Mesenchymal stem cell (in vitro differentiated cells and primary cell): ENCODE measurements at regions not wholly inside any gene's neighbourhood (a gene's known extent, or its start where the extent isn't known, plus 50 kb on each side); places are given as distances from the start of the nearest gene placed in this dataset.
A peak's percentile ranks its signal among the peaks of the same experiment; 100 is the strongest.

Experiments
- DNase-seq: peaks from one replicate; pipeline ENCODE4 v3.0.0-alpha.2; 2013
- H2AFZ ChIP-seq: one replicate; pipeline ENCODE4 v1.6.1; 2013; ENCODE audit warnings: low read depth, mild to moderate bottlenecking, control low read depth, inconsistent platforms, low read length, moderate library complexity
- H2AK5ac ChIP-seq: 2 replicates; pipeline ENCODE4 v1.6.1; 2013; ENCODE audit warnings: low read length, moderate library complexity, mild to moderate bottlenecking, inconsistent platforms; ENCODE audit not compliant: severe bottlenecking
- H2BK120ac ChIP-seq: one replicate; pipeline ENCODE4 v1.6.1; 2013; ENCODE audit warnings: low read depth, mild to moderate bottlenecking, inconsistent platforms, low read length, moderate library complexity
- H2BK12ac ChIP-seq, 2 experiments: one replicate each; pipeline ENCODE4 v1.6.1; 2013; ENCODE audit warnings: inconsistent platforms in 2 of 2, low read length in 2 of 2, mild to moderate bottlenecking in 2 of 2, moderate library complexity in 2 of 2, control low read depth in 1 of 2
- H2BK15ac ChIP-seq: one replicate; pipeline ENCODE4 v1.6.1; 2013; ENCODE audit warnings: mild to moderate bottlenecking, low read depth, inconsistent platforms; ENCODE audit not compliant: poor library complexity, severe bottlenecking
- H2BK5ac ChIP-seq: 2 replicates; pipeline ENCODE4 v1.6.1; 2013; ENCODE audit warnings: low read depth, mild to moderate bottlenecking, low read length, control low read depth, inconsistent platforms; ENCODE audit not compliant: poor library complexity, severe bottlenecking
- H3K14ac ChIP-seq, 2 experiments: one replicate each; pipeline ENCODE4 v1.6.1; 2013; ENCODE audit warnings: inconsistent platforms in 2 of 2, low read length in 2 of 2, control low read depth in 1 of 2, mild to moderate bottlenecking in 1 of 2, moderate library complexity in 1 of 2
- H3K18ac ChIP-seq, 2 experiments: one replicate each; pipeline ENCODE4 v1.6.1; 2013; ENCODE audit warnings: inconsistent platforms in 2 of 2, low read length in 2 of 2, control low read depth in 1 of 2, low read depth in 1 of 2, mild to moderate bottlenecking in 1 of 2
- H3K23ac ChIP-seq, 2 experiments: one replicate each; pipeline ENCODE4 v1.6.1; 2013; ENCODE audit warnings: inconsistent platforms in 2 of 2, low read length in 2 of 2, mild to moderate bottlenecking in 2 of 2, moderate library complexity in 2 of 2, control low read depth in 1 of 2
- H3K27ac ChIP-seq: 2 replicates; pipeline ENCODE4 v1.5.1; 2013; ENCODE audit warnings: mild to moderate bottlenecking, moderate library complexity, low read length, control low read depth, inconsistent platforms; ENCODE audit not compliant: poor library complexity, severe bottlenecking
- H3K27me3 ChIP-seq, 2 experiments: 2 replicates each; pipeline versions ENCODE4 v1.6.1 to v1.7.0; 2013; ENCODE audit warnings: low read length in 2 of 2, mild to moderate bottlenecking in 2 of 2, moderate library complexity in 2 of 2, control low read depth in 1 of 2, inconsistent platforms in 1 of 2; ENCODE audit not compliant: control insufficient read depth in 1 of 2, insufficient read depth in 1 of 2
- H3K36me3 ChIP-seq, 2 experiments: 2 replicates each; pipeline versions ENCODE4 v1.6.1 to v1.7.0; 2013; ENCODE audit warnings: low read length in 2 of 2, control low read depth in 1 of 2, inconsistent platforms in 1 of 2, low read depth in 1 of 2, mild to moderate bottlenecking in 1 of 2; ENCODE audit not compliant: insufficient read depth in 2 of 2, control insufficient read depth in 1 of 2
- H3K4ac ChIP-seq, 2 experiments: one replicate each; pipeline ENCODE4 v1.6.1; 2013; ENCODE audit warnings: inconsistent platforms in 2 of 2, low read length in 2 of 2, mild to moderate bottlenecking in 2 of 2, moderate library complexity in 2 of 2, control low read depth in 1 of 2, low read depth in 1 of 2
- H3K4me1 ChIP-seq: 2 replicates; pipeline ENCODE4 v1.6.1; 2013; ENCODE audit warnings: low read depth, low read length, control low read depth; ENCODE audit not compliant: control insufficient read depth, insufficient read depth
- H3K4me2 ChIP-seq: 2 replicates; pipeline ENCODE4 v1.6.1; 2013; ENCODE audit warnings: low read length, mild to moderate bottlenecking, inconsistent platforms; ENCODE audit not compliant: poor library complexity, severe bottlenecking
- H3K4me3 ChIP-seq, 2 experiments: 2 replicates each; pipeline versions ENCODE4 v1.5.1 to v1.7.0; 2013; ENCODE audit warnings: low read length in 2 of 2, mild to moderate bottlenecking in 2 of 2, control low read depth in 1 of 2, low read depth in 1 of 2; ENCODE audit not compliant: insufficient read depth in 1 of 2
- H3K79me1 ChIP-seq: replicated peaks from 2 replicates; pipeline ENCODE4 v1.6.1; 2013; ENCODE audit warnings: mild to moderate bottlenecking, control low read depth, low read length, inconsistent platforms; ENCODE audit not compliant: poor library complexity, severe bottlenecking
- H3K9ac ChIP-seq: 2 replicates; pipeline ENCODE4 v1.7.0; 2013; ENCODE audit warnings: mild to moderate bottlenecking, low read length, moderate library complexity
- H3K9me3 ChIP-seq: 2 replicates; pipeline ENCODE4 v1.7.0; 2013; ENCODE audit warnings: mild to moderate bottlenecking, low read length; ENCODE audit not compliant: control insufficient read depth
- H4K8ac ChIP-seq: one replicate; pipeline ENCODE4 v1.6.1; 2013; ENCODE audit warnings: inconsistent platforms, mild to moderate bottlenecking, low read length, moderate library complexity
- H4K91ac ChIP-seq: one replicate; pipeline ENCODE4 v1.6.1; 2013; ENCODE audit warnings: mild to moderate bottlenecking, low read length, inconsistent platforms
- WGBS: methylation state at CpG from one replicate; pipeline ENCODE4 v1.1.7; 2013; ENCODE audit warnings: mixed read lengths; 5-methylcytosine and 5-hydroxymethylcytosine counted together

- DNase-seq: no peak
- peaks cover 44% of the 10 kb centered on the region for H3K4me1 ChIP-seq
- H3K27ac ChIP-seq: no peak overlapping the region
- H3K9me3 ChIP-seq: no peaks in the 10 kb centered on the region
- no peak overlapping the region for H2BK12ac ChIP-seq
- H2BK15ac ChIP-seq: no peak overlapping the region
- no peak overlapping the region for H3K18ac ChIP-seq
- no peak overlapping the region for H2BK5ac ChIP-seq
- H3K36me3 ChIP-seq: peaks cover 0 to 5% of the 10 kb centered on the region in 2 experiments
- H3K4me2 ChIP-seq: no peak overlapping the region
- H3K23ac ChIP-seq: no peak overlapping the region
- H3K79me1 ChIP-seq: peaks cover 45% of the 10 kb centered on the region
- no peak overlapping the region for H3K4me3 ChIP-seq
- H3K9ac ChIP-seq: no peak overlapping the region
- no peak overlapping the region for H2BK120ac ChIP-seq
- no peak overlapping the region for H4K91ac ChIP-seq
- no peak overlapping the region for H3K4ac ChIP-seq
- no peak overlapping the region for H3K14ac ChIP-seq
- no peaks in the 10 kb centered on the region for H3K27me3 ChIP-seq
- H2AFZ ChIP-seq: no peak overlapping the region
- H4K8ac ChIP-seq: no peak overlapping the region
- peak overlapping the region; percentile 8 for H2AK5ac ChIP-seq
- WGBS: 57% methylated on average over 2 of the region's 2 CpGs
Observed at GRCh38 chr14:100421756-100422470, 98.8 kb downstream of the SLC25A47 start.

DNA sequence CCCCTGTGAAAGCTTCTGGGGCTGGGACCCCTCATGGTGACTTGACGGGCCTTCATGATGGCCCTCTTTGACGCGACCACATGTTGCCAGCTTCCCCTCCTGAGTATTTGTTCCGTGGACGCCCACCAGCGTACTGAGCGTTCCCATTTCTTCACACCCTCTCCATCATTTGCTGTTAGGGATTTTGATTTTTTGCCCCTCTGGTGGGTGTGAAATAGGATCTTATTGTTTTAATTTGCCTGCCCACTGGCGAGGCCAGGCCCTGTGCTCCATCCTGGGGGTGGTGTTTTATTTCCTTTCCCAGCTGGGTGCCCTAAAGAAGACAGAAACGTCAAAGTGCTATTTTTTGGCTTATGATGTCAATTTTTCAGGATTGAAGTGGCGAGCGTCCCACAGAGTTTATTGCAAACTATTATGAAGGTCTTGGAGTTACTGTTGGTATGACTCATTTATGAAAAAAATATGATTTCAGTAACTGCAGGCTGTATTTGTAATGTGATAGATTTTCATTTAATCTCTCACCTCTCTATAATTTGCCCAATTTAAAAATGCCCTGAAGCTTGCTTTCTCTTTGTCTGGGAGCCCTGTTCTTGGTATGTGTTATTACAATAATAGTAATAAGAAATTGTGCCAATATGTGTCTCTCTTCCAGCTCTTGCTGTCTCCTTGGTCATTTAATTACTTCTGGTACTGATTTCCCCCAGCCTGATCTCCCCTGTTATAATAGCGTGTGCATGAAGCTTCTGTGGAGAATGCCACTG is 99.6 kb downstream of the SLC25A47 start:
- H3K9ac ChIP-seq: no peak overlapping the region
- peaks cover 0 to 5% of the 10 kb centered on the region in 2 experiments for H3K36me3 ChIP-seq
- no peak overlapping the region for H2BK120ac ChIP-seq
- H2AK5ac ChIP-seq: peak overlapping the region; percentile 77
- H3K14ac ChIP-seq: peak overlapping the region in 1 of 2 experiments; percentile 5
- no peak overlapping the region for H3K4me2 ChIP-seq
- no peak overlapping the region for H2AFZ ChIP-seq
- H4K8ac ChIP-seq: no peak overlapping the region
- peaks cover 50% of the 10 kb centered on the region for H3K79me1 ChIP-seq
- H3K4me3 ChIP-seq: no peak overlapping the region
- peak overlapping the region in 1 of 2 experiments; percentile 57 for H3K18ac ChIP-seq
- H2BK5ac ChIP-seq: no peak overlapping the region
- no peak overlapping the region for H3K23ac ChIP-seq
- peak overlapping the region in 1 of 2 experiments; percentile 56 for H3K4ac ChIP-seq
- H3K27ac ChIP-seq: peak overlapping the region; percentile 32
- H4K91ac ChIP-seq: no peak overlapping the region
- H2BK15ac ChIP-seq: no peak overlapping the region
- H2BK12ac ChIP-seq: peak overlapping the region in 1 of 2 experiments; percentile 38
- WGBS: 89% methylated on average over 10 of the region's 12 CpGs
- DNase-seq: no peak
- no peaks in the 10 kb centered on the region for H3K9me3 ChIP-seq
- H3K4me1 ChIP-seq: peaks cover 43% of the 10 kb centered on the region
- no peaks in the 10 kb centered on the region for H3K27me3 ChIP-seq

DNA sequence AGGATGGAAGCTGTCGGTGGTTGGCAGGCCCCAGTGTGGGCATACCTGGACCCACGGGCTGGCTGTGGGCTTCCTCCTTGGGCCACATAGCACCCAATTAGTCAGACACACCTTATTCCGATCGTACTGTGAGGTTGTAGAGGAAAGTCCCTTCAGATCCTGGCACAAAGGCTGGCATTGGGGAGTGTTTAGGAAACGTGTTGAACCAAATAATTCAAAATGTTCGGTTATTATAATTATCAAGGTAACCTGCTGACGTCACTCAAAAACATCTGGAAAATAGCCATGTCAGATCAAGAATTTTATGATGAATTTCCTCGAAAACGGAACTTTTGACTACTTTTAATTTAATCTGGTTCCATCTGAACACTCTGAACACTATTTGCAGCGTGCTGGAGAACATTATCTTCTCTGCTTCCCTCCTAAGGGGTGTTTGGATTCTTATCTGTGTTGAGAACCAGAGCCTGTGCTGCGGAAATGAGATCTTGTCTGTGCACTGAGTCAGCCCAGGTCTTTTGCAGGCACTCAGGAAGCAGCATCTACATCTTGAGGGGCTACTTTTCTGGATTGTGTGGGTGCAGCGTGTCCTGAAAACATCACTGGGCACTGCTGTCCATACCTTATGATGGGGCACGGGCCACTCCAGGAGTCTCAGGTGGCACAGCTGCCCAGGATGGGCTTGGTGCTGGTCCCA is 100.3 kb downstream of the SLC25A47 start:
- H3K4me1 ChIP-seq: peaks cover 48% of the 10 kb centered on the region
- no peak for DNase-seq
- no peaks in the 10 kb centered on the region for H3K27me3 ChIP-seq
- H2AFZ ChIP-seq: no peak overlapping the region
- H3K23ac ChIP-seq: peak overlapping the region in 1 of 2 experiments; percentile 14
- 69% methylated on average over 12 of the region's 13 CpGs for WGBS
- H2AK5ac ChIP-seq: peak overlapping the region; percentile 47
- peaks cover 0 to 5% of the 10 kb centered on the region in 2 experiments for H3K36me3 ChIP-seq
- no peak overlapping the region for H2BK5ac ChIP-seq
- H3K9ac ChIP-seq: no peak overlapping the region
- H3K79me1 ChIP-seq: peaks cover 54% of the 10 kb centered on the region
- peak overlapping the region in 1 of 2 experiments; percentile 70 for H2BK12ac ChIP-seq
- H4K8ac ChIP-seq: no peak overlapping the region
- H2BK15ac ChIP-seq: peak overlapping the region; percentile 8
- H2BK120ac ChIP-seq: no peak overlapping the region
- H3K4me3 ChIP-seq: no peak overlapping the region
- H3K14ac ChIP-seq: no peak overlapping the region
- H3K4me2 ChIP-seq: no peak overlapping the region
- peak overlapping the region in 1 of 2 experiments; percentile 84 for H3K18ac ChIP-seq
- H4K91ac ChIP-seq: peak overlapping the region; percentile 5
- H3K4ac ChIP-seq: peak overlapping the region in 1 of 2 experiments; percentile 32
- peak overlapping the region; percentile 6 for H3K27ac ChIP-seq
- no peaks in the 10 kb centered on the region for H3K9me3 ChIP-seq
